Neutrophil (primary cell): ENCODE measurements at regions not wholly inside any gene's neighbourhood (a gene's known extent, or its start where the extent isn't known, plus 50 kb on each side); places are given as distances from the start of the nearest gene placed in this dataset.

Source experiments
- H3K27ac ChIP-seq: fragments of 200-600 bp; sonication (generic); 2 replicates; pipeline ENCODE4 v1.5.1; 2016; ENCODE audit warnings: mild to moderate bottlenecking, moderate library complexity
- H3K27me3 ChIP-seq: fragments of 200-600 bp; sonication (generic); 2 replicates; pipeline ENCODE4 v1.6.0; 2016; ENCODE audit warnings: mild to moderate bottlenecking
- H3K36me3 ChIP-seq: fragments of 200-600 bp; sonication (generic); 2 replicates; pipeline ENCODE4 v1.5.1; 2017
- H3K4me1 ChIP-seq, 2 experiments: fragments of 200-600 bp in 1 of 2; sonication (generic) in 1 of 2; 1 replicate in 1 of 2; 2 replicates in 1 of 2; pipeline versions ENCODE4 v1.5.1 to v1.6.1; 2013 to 2016; ENCODE audit warnings: low read depth in 1 of 2, low read length in 1 of 2, mild to moderate bottlenecking in 1 of 2, moderate library complexity in 1 of 2; ENCODE audit not compliant: control insufficient read depth in 1 of 2, insufficient read depth in 1 of 2
- H3K4me3 ChIP-seq, 2 experiments: fragments of 200-600 bp in 1 of 2; sonication (generic) in 1 of 2; 1 replicate in 1 of 2; 2 replicates in 1 of 2; pipeline ENCODE4 v1.5.1; 2013 to 2016; ENCODE audit warnings: low read depth in 1 of 2, low read length in 1 of 2, mild to moderate bottlenecking in 1 of 2, moderate library complexity in 1 of 2
- H3K9me3 ChIP-seq: fragments of 200-600 bp; sonication (generic); 2 replicates; pipeline ENCODE4 v1.5.1; 2016
- TF ChIP-seq, protein P1 (sequence below): fragments of 200-600 bp; sonication (generic); IDR thresholded peaks from 2 replicates; pipeline ENCODE4 v1.5.1; 2016; ENCODE audit warnings: antibody characterized with exemption

DNA sequence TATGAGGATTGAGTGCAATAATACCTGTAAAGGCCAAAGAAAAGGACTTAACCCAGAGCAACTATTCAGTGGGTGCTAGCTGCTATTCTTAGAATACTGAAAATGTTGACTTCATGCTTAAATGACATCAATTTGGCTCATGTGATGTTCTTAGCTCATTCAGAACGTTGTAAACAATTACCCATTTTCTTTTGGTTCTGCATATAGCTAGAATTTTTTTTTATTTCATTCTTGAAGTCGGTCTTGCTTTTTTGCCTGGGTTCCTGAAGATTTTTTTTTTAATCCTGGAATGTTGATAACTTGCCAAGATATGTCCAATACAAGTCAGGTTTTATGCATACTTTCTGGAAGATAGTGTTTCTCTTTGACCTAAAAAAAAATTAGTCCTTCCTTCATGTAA, 772.0 kb downstream of the LTN1 start:
- no peaks in the 10 kb centered on the region for H3K9me3 ChIP-seq
- no peaks in the 10 kb centered on the region for H3K27me3 ChIP-seq
- TF ChIP-seq, protein P1, sequence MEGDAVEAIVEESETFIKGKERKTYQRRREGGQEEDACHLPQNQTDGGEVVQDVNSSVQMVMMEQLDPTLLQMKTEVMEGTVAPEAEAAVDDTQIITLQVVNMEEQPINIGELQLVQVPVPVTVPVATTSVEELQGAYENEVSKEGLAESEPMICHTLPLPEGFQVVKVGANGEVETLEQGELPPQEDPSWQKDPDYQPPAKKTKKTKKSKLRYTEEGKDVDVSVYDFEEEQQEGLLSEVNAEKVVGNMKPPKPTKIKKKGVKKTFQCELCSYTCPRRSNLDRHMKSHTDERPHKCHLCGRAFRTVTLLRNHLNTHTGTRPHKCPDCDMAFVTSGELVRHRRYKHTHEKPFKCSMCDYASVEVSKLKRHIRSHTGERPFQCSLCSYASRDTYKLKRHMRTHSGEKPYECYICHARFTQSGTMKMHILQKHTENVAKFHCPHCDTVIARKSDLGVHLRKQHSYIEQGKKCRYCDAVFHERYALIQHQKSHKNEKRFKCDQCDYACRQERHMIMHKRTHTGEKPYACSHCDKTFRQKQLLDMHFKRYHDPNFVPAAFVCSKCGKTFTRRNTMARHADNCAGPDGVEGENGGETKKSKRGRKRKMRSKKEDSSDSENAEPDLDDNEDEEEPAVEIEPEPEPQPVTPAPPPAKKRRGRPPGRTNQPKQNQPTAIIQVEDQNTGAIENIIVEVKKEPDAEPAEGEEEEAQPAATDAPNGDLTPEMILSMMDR: no peak
- H3K4me1 ChIP-seq: no peaks in the 10 kb centered on the region
- H3K4me3 ChIP-seq: no peak overlapping the region
- no peak overlapping the region for H3K27ac ChIP-seq
- no peaks in the 10 kb centered on the region for H3K36me3 ChIP-seq

DNA sequence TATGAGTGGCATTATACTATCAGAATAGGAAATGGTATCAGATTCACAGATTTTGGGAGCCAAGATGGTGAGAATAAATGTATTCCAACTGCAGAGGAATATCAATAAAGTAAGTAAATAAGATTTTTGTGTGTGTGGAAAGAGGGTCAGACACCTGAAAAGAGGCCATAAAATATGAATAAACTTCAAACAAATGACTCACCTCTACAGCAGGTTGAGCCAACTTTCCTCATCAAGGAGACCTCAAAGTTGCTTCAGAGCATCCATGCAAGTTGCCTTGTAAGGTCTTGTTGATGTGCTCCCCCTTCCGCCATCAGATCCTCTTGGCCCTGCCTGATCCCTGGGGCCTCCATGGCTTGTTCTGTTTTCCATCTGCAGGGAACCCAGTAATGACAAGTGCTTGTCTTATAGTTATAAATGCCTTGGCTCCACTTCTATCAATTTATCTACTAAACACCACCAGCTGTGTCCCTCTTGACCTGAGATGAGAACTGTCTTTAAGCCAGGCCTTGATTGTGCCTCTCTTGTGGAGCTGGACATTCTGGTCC, 775.6 kb downstream of the LTN1 start:
- H3K27me3 ChIP-seq: no peaks in the 10 kb centered on the region
- no peak overlapping the region for H3K27ac ChIP-seq
- H3K36me3 ChIP-seq: no peaks in the 10 kb centered on the region
- H3K4me3 ChIP-seq: no peak overlapping the region
- no peaks in the 10 kb centered on the region for H3K4me1 ChIP-seq
- H3K9me3 ChIP-seq: no peaks in the 10 kb centered on the region
- TF ChIP-seq, protein P1: no peak

DNA sequence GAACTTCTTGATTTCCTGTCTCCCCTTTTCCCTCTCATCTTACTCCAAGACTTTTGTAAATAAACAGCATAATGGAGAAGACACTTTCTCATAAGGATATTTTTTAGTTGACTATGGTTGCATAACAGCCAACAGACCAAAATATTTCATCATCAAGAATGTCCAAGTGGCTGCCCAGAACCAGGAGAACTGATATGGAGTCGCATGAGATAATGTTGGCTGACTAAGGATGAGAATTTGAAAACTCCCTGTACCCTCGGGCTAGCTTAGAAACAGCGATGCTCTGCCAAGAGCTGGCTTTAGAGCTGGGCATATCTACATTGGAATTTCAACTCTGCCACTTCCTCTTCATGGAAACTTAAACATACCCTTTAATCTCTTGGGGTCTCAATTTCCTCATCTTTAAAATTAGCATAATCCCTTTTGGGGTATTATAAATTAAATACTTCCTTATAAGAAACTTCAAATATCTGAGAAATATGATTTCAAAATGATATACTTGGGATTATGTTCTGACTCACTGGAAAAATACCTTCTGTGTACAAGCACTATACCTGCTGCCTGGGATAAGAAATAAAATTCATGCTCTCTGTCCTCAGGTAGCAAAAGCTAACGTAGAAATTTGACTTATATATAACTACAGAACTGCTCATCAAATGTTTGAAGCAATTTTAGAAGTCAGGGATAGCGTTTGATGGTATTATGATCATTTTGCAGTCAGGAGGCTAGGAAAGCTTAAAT, 777.3 kb downstream of the LTN1 start:
- H3K9me3 ChIP-seq: no peaks in the 10 kb centered on the region
- no peak overlapping the region for H3K4me3 ChIP-seq
- TF ChIP-seq, protein P1: no peak
- no peaks in the 10 kb centered on the region for H3K27me3 ChIP-seq
- no peaks in the 10 kb centered on the region for H3K4me1 ChIP-seq
- no peak overlapping the region for H3K27ac ChIP-seq
- H3K36me3 ChIP-seq: no peaks in the 10 kb centered on the region

GRCh38 chr21:28214786-28215185, 777.9 kb downstream of the LTN1 start:
- TF ChIP-seq, protein P1: no peak
- Histone ChIP-seq H3K9me3 (no peaks in the 10 kb centered on the region), H3K27ac (no peak overlapping the region), H3K4me1 (no peaks in the 10 kb centered on the region), H3K36me3 (no peaks in the 10 kb centered on the region), H3K4me3 (no peak overlapping the region), H3K27me3 (no peaks in the 10 kb centered on the region)

DNA sequence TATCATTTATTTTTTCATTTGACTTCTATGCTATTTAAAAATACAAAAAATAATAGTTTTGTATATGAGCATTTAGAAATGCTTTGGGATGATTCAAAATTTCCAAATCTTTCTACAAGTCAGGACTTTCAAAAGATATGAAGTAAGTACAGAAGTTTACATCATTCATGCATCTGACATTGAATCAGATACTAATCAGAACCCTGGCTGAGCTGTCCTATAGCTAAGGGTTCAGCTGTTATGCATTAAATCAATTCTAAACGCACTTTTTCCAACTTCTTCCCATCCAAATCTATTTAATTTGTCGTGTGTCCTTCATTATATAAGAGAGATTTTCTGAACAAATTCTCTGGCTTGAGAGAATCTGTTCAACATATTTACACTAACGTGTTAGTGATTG, 779.4 kb downstream of the LTN1 start:
- TF ChIP-seq, protein P1: no peak
- H3K4me3 ChIP-seq: no peak overlapping the region

More for the DNA sequence above, 779.4 kb downstream of the LTN1 start:
- H3K27me3 ChIP-seq: no peaks in the 10 kb centered on the region
- no peaks in the 10 kb centered on the region for H3K4me1 ChIP-seq
- no peaks in the 10 kb centered on the region for H3K36me3 ChIP-seq
- H3K27ac ChIP-seq: no peak overlapping the region
- H3K9me3 ChIP-seq: no peaks in the 10 kb centered on the region
